Brain microvascular endothelial cell (primary cell): ENCODE measurements at regions not wholly inside any gene's neighbourhood (a gene's known extent, or its start where the extent isn't known, plus 50 kb on each side); places are given as distances from the start of the nearest gene placed in this dataset.
A peak's percentile ranks its signal among the peaks of the same experiment; 100 is the strongest.

Source experiments
- DNase-seq: peaks from one replicate; pipeline ENCODE4 v3.0.0-alpha.2; 2020
- H3K27ac ChIP-seq: fragments of 250-450 bp; sonication (Bioruptor Pico); 2 replicates; pipeline ENCODE4 v1.5.1; 2020; ENCODE audit warnings: mild to moderate bottlenecking, moderate library complexity
- H3K27me3 ChIP-seq: fragments of 250-450 bp; sonication (Bioruptor Pico); replicated peaks from 2 replicates; pipeline ENCODE4 v1.5.1; 2020; ENCODE audit warnings: mild to moderate bottlenecking
- H3K36me3 ChIP-seq: fragments of 250-450 bp; sonication (Bioruptor Pico); replicated peaks from 2 replicates; pipeline ENCODE4 v1.5.1; 2020; ENCODE audit warnings: mild to moderate bottlenecking
- H3K4me3 ChIP-seq: 2 replicates; pipeline ENCODE4 v1.5.1; 2011; ENCODE audit warnings: low read depth, mild to moderate bottlenecking, control low read depth, low read length, moderate library complexity
- in situ Hi-C: cut with HindIII; loops from 2 replicates; pipeline ENCODE4 v1.10.0; 2017; ENCODE audit warnings: low sequenced_read_pairs, low pct_ligation_motif_present
- TF ChIP-seq, protein P1 (sequence below): IDR thresholded peaks from 2 replicates; pipeline ENCODE4 v1.5.1; 2011; ENCODE audit warnings: low read depth, mild to moderate bottlenecking, moderate library complexity, low read length, control low read depth, inconsistent platforms; ENCODE audit errors: missing control alignments

DNA sequence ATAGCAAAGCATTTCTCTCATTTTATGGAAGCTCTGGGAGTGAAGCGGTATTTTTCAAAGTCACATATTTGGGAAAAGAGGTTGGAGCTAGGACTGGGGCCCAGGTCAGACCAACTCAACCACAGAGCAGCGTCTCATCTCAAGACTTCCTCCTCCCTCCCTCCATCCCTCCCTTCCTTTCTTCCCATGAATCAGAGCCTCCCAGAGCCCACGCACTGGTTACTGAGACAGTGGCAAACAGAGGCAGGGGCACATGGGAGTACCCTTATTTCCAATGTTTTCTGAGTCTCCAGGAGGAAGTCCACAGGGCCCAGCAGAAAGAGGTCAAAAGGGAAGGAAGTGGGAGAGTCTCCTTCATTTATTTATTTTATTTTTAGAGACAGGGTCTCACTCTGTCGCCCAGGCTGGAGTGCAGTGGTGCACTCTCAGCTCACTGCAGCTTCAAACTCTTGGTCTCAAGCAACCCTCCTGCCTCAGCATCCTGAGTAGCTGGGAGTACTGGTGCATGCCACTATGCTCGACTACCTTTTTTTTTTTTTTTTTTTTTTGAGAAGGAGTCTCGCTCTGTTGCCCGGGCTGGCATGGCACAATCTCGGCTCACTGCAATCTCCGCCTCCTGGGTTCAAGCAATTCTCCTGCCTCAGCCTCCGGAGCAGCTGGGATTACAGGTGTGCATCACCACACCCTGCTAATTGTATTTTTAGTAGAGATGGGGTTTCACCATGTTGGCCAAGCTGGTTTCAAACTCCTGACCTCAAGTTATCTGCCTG is 52.5 kb upstream of the CDKN2AIPNL start:
- in situ Hi-C loops: no loop called here
- peak; percentile 14 for DNase-seq

DNA sequence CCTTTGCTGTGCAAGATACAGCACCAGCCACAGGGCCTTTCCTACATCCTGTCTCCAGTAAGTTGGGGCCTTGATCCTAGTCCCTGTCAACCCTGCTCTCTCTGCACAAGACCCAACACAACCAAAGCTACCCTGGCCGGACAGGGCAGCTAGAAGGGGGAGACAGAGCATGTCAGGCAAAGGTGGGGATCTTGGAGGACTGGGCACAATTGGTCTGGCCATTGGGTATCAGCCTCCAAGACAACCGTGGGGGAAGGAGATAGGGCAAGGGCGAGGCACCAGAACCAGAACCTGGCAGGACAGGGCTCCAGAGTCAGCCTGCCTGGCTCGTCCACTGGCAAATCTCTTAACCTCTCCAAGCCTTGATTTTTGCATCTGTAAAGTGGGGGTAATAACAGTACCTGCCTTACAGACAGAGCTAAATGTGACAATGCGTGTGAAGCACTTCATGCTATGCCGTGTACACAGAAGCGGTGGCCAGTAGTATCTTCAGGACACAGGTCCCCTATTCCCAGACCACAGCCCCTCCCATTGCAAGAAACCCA is 51.6 kb upstream of the CDKN2AIPNL start:
- no peak for DNase-seq
- Histone ChIP-seq H3K27me3 (no peaks in the 10 kb centered on the region), H3K36me3 (no peaks in the 10 kb centered on the region), H3K27ac (no peak overlapping the region), H3K4me3 (no peak overlapping the region)
- TF ChIP-seq, protein P1, sequence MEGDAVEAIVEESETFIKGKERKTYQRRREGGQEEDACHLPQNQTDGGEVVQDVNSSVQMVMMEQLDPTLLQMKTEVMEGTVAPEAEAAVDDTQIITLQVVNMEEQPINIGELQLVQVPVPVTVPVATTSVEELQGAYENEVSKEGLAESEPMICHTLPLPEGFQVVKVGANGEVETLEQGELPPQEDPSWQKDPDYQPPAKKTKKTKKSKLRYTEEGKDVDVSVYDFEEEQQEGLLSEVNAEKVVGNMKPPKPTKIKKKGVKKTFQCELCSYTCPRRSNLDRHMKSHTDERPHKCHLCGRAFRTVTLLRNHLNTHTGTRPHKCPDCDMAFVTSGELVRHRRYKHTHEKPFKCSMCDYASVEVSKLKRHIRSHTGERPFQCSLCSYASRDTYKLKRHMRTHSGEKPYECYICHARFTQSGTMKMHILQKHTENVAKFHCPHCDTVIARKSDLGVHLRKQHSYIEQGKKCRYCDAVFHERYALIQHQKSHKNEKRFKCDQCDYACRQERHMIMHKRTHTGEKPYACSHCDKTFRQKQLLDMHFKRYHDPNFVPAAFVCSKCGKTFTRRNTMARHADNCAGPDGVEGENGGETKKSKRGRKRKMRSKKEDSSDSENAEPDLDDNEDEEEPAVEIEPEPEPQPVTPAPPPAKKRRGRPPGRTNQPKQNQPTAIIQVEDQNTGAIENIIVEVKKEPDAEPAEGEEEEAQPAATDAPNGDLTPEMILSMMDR: no peak
- in situ Hi-C loops: no loop called here

More for the DNA sequence above, 52.5 kb upstream of the CDKN2AIPNL start:
- no peak overlapping the region for H3K4me3 ChIP-seq
- H3K27me3 ChIP-seq: no peaks in the 10 kb centered on the region
- H3K36me3 ChIP-seq: no peaks in the 10 kb centered on the region
- TF ChIP-seq, protein P1: no peak
- no peak overlapping the region for H3K27ac ChIP-seq

DNA sequence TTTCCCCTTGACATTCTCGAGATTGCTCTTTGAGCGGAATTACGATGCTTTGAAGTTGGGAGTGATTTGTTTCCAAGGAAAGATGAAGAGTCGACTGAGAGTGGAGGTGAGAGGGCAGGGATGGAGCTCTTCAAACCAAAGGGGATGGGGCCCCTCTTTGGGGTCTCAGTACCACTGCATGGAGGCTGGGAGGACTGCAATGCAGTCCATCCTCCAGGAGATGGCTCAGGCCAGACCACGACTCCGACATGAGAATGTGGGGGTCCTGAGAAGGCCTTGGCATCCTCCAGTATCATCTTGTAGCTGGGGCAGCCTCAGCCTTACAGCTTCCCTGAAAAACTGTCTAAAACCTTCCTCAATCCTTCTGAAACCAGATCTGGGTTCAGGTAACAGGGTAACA is 51.1 kb upstream of the CDKN2AIPNL start:
- no peak for DNase-seq
- TF ChIP-seq, protein P1: peak; percentile 17
- Histone ChIP-seq H3K4me3 (no peak overlapping the region), H3K27ac (no peak overlapping the region), H3K27me3 (no peaks in the 10 kb centered on the region), H3K36me3 (no peaks in the 10 kb centered on the region)
- in situ Hi-C loops: no loop called here

DNA sequence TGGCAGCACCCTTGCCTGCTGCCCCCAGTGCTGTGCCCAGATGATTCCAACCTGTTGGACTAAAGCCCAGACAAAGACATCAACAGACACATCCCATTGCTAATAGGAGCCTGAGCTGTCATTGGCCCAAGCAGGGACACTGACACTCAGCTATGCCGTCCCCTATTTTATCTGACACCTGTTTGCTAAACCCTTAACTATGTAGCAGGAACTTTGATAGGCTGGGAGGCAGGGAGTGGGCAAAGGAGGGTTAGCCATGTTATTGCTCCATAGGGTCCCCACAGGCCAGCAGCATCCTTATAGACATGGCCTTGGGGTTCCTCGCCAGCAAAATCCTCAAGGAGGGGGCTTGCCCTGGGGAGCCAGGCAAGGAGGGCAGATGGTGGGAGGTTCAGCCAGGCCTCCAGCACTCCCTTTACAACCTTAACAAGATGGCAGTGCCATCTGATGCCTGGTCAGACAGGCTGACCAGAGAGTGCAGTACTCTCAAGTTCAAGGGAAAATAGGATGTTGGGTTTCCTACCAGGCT is 50.4 kb upstream of the CDKN2AIPNL start:
- TF ChIP-seq, protein P1: no peak
- no peaks in the 10 kb centered on the region for H3K27me3 ChIP-seq
- no peak for DNase-seq
- no peak overlapping the region for H3K27ac ChIP-seq
- H3K36me3 ChIP-seq: no peaks in the 10 kb centered on the region
- no peak overlapping the region for H3K4me3 ChIP-seq
- in situ Hi-C loops: no loop called here
